ENCODE measurements at regions not wholly inside any gene's neighbourhood (a gene's known extent, or its start where the extent isn't known, plus 50 kb on each side); places are given as distances from the start of the nearest gene placed in this dataset.

DNA sequence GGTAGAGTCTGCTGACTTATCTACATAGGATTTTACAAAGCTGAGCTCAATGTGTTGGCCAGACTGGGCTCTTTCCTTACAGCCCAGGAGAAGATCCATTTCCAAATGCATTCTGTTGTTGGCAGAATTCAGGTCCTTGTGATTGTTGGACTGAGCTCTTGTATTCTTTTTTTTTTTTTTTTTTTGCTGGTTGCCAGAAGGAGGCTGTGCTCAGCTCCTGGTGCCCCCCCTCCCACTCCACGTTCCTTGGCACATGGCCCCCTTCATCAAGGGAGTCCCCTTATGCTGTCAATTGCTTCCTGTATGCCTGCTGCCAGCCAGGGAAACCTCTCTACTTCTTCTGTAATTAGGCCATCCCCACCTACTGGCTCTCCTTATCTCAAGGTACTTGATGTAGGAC, 518.1 kb upstream of the AKR1E2 start:
- Mint-ChIP-seq H3K36me3 (no peaks in the 10 kb centered on the region), H3K4me1 (no peaks in the 10 kb centered on the region), H3K9me3 (no peaks in the 10 kb centered on the region), H3K27me3 (ENCODE audit: low read depth in 2 of 2) (peaks cover 5 to 11% of the 10 kb centered on the region in 2 donors), H3K4me3 (no peak overlapping the region), H3K27ac (no peak overlapping the region)
- Histone ChIP-seq H3K27ac (ENCODE audit: low read length) (no peak overlapping the region), H3K4me1 (ENCODE audit: control insufficient read depth, insufficient read depth, low read length) (no peaks in the 10 kb centered on the region), H3K9me3 (ENCODE audit: control insufficient read depth, insufficient read depth, low read length) (no peaks in the 10 kb centered on the region), H3K36me3 (ENCODE audit: control insufficient read depth, insufficient read depth, low read length) (no peaks in the 10 kb centered on the region), H3K4me3 (ENCODE audit: low read length) (no peak overlapping the region), H3K27me3 (ENCODE audit: control insufficient read depth, insufficient read depth, low read length) (no peaks in the 10 kb centered on the region)
- no peak for ATAC-seq
- 33% methylated on average over 1 of the region's 1 CpG for WGBS (ENCODE audit: insufficient coverage)
- TF ChIP-seq, protein P1, sequence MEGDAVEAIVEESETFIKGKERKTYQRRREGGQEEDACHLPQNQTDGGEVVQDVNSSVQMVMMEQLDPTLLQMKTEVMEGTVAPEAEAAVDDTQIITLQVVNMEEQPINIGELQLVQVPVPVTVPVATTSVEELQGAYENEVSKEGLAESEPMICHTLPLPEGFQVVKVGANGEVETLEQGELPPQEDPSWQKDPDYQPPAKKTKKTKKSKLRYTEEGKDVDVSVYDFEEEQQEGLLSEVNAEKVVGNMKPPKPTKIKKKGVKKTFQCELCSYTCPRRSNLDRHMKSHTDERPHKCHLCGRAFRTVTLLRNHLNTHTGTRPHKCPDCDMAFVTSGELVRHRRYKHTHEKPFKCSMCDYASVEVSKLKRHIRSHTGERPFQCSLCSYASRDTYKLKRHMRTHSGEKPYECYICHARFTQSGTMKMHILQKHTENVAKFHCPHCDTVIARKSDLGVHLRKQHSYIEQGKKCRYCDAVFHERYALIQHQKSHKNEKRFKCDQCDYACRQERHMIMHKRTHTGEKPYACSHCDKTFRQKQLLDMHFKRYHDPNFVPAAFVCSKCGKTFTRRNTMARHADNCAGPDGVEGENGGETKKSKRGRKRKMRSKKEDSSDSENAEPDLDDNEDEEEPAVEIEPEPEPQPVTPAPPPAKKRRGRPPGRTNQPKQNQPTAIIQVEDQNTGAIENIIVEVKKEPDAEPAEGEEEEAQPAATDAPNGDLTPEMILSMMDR (IDR thresholded peaks at IDR 0.05): no peak
- DNase-seq: no peak
- intact Hi-C loops (cut with micrococcal nuclease): no loop called here

DNA sequence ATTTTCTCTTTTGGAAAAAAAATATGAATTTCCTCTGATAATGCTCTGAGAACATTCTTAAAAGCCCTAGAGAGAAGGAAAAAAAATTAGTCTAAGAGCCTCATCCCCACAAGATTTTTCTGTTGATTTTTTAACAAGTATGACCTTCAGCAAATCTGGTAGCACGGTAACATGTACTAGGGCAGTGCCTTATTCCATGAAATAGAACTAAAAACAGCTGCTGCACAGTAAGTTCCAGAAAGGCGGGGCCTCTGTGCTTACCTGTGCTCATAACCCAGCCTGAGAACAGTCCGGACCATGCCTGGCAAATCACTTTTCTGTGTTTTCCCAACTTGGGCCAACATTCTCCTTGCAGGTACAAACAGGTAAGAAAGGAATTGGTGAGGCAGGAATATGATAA, 519.1 kb upstream of the AKR1E2 start:
- H3K4me3 ChIP-seq (ENCODE audit: low read length): no peak overlapping the region
- no peak for DNase-seq
- no peak overlapping the region for H3K27ac Mint-ChIP-seq
- H3K4me3 Mint-ChIP-seq: no peak overlapping the region
- no peaks in the 10 kb centered on the region for H3K9me3 Mint-ChIP-seq
- no peaks in the 10 kb centered on the region for H3K27me3 ChIP-seq (ENCODE audit: control insufficient read depth, insufficient read depth, low read length)
- H3K36me3 ChIP-seq (ENCODE audit: control insufficient read depth, insufficient read depth, low read length): no peaks in the 10 kb centered on the region
- peaks cover 8 to 15% of the 10 kb centered on the region in 2 donors for H3K27me3 Mint-ChIP-seq (ENCODE audit: low read depth in 2 of 2)
- H3K36me3 Mint-ChIP-seq: no peaks in the 10 kb centered on the region
- intact Hi-C loops (cut with micrococcal nuclease): no loop called here
- H3K4me1 ChIP-seq (ENCODE audit: control insufficient read depth, insufficient read depth, low read length): no peaks in the 10 kb centered on the region
- no peaks in the 10 kb centered on the region for H3K4me1 Mint-ChIP-seq
- H3K27ac ChIP-seq (ENCODE audit: low read length): no peak overlapping the region
- ATAC-seq: no peak
- TF ChIP-seq, protein P1 (IDR thresholded peaks at IDR 0.05): no peak
- no peaks in the 10 kb centered on the region for H3K9me3 ChIP-seq (ENCODE audit: control insufficient read depth, insufficient read depth, low read length)
- 97% methylated on average over 3 of the region's 3 CpGs for WGBS (ENCODE audit: insufficient coverage)

DNA sequence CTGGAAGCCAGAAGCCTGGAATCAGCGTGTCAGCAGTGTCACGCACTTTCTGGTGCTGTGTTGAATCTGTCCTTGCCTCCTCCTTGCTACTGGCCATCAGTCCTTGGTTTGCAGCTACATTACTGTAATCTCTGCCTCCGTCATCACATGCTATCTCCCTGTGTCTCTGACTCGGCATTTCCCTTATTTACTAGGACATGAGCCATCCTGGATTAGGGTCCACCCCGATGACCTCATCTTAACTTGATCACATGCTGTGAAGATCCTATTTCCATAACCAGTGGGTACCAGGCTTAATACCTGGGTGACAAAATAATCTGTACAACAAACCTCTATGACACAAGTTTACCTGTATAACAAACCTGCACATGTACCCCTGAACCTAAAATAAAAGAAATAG, 518.0 kb upstream of the KLF6 start:
- Histone ChIP-seq H3K36me3 (ENCODE audit: control insufficient read depth, insufficient read depth, low read length) (no peaks in the 10 kb centered on the region), H3K27ac (ENCODE audit: low read length) (no peak overlapping the region), H3K4me1 (ENCODE audit: control insufficient read depth, insufficient read depth, low read length) (no peaks in the 10 kb centered on the region), H3K27me3 (ENCODE audit: control insufficient read depth, insufficient read depth, low read length) (no peaks in the 10 kb centered on the region), H3K4me3 (ENCODE audit: low read length) (no peak overlapping the region), H3K9me3 (ENCODE audit: control insufficient read depth, insufficient read depth, low read length) (no peaks in the 10 kb centered on the region)
- WGBS (ENCODE audit: insufficient coverage): 91% methylated on average over 5 of the region's 5 CpGs
- intact Hi-C loops (cut with micrococcal nuclease): no loop called here
- Mint-ChIP-seq H3K4me3 (no peak overlapping the region), H3K27me3 (ENCODE audit: low read depth in 2 of 2) (peaks cover 8 to 10% of the 10 kb centered on the region in 2 donors), H3K27ac (no peak overlapping the region), H3K9me3 (no peaks in the 10 kb centered on the region), H3K4me1 (no peaks in the 10 kb centered on the region), H3K36me3 (no peaks in the 10 kb centered on the region)
- DNase-seq: no peak
- TF ChIP-seq, protein P1 (IDR thresholded peaks at IDR 0.05): no peak
- ATAC-seq: no peak

DNA sequence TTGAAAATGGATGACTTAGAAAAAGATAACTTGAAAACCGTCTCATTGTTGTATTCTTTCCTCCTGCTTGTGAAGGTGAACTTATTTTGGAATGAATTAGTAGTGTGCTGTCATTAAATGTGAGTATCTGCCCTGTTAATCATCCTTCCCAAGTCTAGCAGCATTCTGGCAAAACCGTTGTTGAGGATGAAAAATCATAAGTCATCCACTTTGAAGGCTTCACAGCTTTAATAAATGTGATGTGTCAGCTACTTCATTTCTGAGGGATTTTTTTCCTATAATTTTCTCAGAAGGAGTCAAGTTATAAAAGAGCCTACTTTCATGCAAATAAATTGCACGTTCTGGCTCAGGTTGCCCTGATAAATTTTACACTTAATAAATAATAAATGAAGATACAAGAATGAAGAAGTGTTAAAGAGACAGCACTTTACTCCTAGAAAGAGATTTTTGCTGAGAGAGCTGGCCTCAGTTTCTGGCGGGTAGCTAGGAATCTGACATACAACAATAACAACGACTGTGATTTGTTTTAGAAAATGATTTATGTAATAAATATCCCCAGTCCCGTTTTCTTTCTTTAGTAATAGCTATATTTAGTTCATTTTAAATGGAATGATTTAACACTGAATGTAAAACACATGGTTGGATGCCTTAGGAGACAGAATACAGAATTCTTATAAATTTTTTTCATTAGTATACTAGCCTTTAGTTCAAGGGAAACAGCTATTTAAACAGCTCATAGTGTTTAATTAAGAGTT, 516.5 kb upstream of the KLF6 start:
- Histone ChIP-seq H3K9me3 (ENCODE audit: control insufficient read depth, insufficient read depth, low read length) (no peaks in the 10 kb centered on the region), H3K36me3 (ENCODE audit: control insufficient read depth, insufficient read depth, low read length) (no peaks in the 10 kb centered on the region), H3K4me1 (ENCODE audit: control insufficient read depth, insufficient read depth, low read length) (no peaks in the 10 kb centered on the region), H3K27me3 (ENCODE audit: control insufficient read depth, insufficient read depth, low read length) (no peaks in the 10 kb centered on the region), H3K4me3 (ENCODE audit: low read length) (no peak overlapping the region), H3K27ac (ENCODE audit: low read length) (no peak overlapping the region)
- no peak for ATAC-seq
- no peaks in the 10 kb centered on the region for H3K36me3 Mint-ChIP-seq
- WGBS (ENCODE audit: insufficient coverage): 77% methylated on average over 2 of the region's 6 CpGs
- TF ChIP-seq, protein P1 (IDR thresholded peaks at IDR 0.05): no peak
- DNase-seq: no peak
- intact Hi-C loops (cut with micrococcal nuclease): no loop called here
- no peak overlapping the region for H3K4me3 Mint-ChIP-seq
- no peak overlapping the region for H3K27ac Mint-ChIP-seq
- H3K4me1 Mint-ChIP-seq: no peaks in the 10 kb centered on the region
- peaks cover 8 to 10% of the 10 kb centered on the region in 2 donors for H3K27me3 Mint-ChIP-seq (ENCODE audit: low read depth in 2 of 2)
- H3K9me3 Mint-ChIP-seq: no peaks in the 10 kb centered on the region

Data from natural killer cell (primary cell).